HG03060 (cell line): ENCODE measurements at regions not wholly inside any gene's neighbourhood (a gene's known extent, or its start where the extent isn't known, plus 50 kb on each side); places are given as distances from the start of the nearest gene placed in this dataset.

Experiments used
- ATAC-seq: cut with Tn5 transposase; IDR thresholded peaks from one replicate; pipeline ENCODE4 v1.9.1; 2021; ENCODE audit warnings: low read depth, moderate number of reproducible peaks; ENCODE audit not compliant: unreplicated experiment

DNA sequence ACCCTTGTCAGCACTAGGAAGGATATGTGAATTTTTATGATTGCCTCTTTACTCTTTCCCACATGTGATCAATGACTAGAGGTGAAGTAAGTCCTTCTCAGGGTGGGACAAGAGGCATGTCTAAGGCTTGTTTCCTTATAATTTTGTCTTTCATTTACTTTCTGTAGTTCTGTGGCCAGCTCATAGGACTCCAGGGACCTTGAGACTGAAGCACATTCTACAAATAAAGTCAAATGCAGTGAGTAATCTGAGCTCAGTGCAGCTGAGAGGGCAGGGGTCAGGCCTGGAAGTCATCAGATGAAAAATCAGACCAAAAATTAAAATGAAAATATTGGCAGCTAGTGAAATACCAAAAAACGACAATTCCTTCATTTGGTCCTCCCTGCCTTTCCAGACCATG is 424.7 kb upstream of the THBS1 start:
- no peak for ATAC-seq

DNA sequence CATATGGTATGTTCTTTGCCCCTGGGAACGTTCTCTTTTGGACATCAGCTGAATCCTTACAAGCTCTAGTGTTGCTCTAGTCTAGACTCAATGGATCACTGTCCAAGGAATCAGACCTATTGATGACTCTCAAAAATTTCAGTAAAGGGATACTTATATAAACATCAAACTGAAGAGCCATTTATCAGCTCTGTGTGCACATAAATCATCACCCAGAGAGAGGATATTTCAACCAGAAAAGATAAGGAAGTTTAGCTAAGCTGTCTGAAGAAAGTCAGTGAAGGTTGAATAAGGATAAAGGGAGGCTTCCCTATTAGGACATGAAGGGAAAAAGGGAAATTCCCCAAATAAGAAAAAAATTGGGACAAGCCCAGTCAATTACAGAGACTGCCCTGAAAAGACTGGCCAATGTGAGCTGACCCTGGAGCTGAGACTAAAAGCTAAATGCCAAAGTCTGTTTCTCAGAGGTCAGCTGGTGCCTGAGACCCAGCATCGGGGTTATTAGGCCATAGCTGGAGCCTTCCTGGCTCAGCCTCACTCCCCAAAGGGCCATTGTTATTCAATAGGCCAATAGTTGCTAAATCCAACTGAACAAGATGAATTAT is 424.1 kb upstream of the THBS1 start:
- ATAC-seq: no peak

DNA sequence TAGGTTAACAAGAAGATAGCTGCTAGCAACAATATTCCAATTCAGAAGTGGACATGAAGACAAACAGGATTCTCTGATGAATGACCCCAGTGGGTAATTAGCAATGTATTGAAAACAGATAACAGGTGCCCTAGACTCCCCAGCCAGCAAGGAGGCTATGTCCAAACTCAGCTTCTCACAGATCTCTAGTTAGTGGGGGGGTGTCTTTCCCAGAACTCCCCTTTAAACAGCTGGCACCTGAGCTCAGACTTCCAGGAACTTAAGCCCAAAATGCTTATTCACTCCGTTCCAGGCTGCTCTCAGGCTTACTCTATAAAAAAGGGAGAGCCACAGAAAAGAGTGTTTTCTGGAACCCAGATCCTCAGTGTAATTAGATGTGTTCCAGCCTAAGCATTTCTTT is 423.0 kb upstream of the THBS1 start:
- ATAC-seq: no peak

DNA sequence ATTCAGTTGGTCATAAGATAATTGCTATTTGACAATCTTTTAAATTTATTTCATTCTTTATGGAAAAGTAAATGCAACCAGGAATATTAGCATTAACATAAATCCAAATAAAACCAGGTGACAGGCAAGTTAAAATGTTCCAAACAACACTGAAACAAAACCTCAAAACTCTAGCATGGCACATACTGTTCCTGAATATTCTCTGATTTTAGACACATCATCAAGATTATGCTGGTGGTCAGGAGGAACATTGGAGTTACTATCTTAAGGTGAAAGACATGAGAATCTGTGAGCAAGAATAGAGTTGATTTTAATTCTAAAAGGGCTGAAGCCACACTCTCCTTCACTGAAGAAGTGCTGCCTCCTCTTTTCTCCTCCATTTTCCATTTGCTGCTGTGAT is 421.0 kb upstream of the THBS1 start:
- no peak for ATAC-seq

DNA sequence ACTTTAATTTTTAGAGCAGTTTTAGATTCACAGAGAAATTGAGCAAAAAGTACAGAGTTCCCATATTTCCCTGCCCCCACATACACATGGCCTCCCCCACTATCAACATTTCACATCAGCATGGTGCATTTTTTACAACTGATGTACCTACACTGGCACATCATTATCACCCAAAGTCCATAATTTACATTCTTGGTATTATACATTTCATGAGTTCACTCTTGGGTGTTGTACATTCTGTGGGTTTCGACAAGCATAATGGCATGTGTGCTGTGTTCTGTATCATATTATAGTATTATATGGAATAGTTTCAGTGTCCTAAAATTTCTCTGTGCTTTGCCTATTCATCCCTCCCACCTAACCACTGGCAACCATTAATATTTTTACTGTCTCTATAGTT is 419.8 kb upstream of the THBS1 start:
- no peak for ATAC-seq

DNA sequence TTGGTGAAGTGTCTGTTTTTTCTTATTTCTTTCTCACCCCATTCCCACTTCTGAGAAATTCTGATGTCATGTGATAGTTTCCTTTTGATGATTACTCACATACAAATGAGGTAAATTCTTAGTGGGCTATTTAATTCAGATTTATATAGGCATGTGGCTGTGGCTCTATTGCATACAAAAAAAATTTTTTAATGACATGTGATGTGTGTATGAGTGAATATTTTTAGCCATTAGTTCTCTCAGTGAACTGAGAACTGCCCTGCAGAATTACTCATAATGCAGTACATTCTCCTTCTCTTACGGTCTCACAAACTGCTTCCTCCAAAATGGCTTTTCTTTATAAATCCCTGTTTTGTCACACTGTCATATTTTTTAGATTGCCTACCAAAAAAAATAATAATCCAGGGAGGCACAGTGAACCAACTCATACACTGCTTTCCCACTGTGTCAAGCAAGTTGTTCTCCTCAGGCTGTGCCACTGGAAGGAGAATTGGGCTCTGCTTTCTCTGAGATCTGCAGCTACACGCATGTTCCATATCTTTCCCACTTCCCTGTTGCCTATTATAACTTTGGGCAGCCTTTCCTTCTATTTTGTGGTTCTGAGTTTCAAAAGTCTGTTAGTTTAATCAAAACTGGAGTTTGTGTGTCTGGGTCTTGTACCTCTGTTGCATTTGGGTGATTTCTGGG is 415.7 kb upstream of the THBS1 start:
- ATAC-seq: no peak

DNA sequence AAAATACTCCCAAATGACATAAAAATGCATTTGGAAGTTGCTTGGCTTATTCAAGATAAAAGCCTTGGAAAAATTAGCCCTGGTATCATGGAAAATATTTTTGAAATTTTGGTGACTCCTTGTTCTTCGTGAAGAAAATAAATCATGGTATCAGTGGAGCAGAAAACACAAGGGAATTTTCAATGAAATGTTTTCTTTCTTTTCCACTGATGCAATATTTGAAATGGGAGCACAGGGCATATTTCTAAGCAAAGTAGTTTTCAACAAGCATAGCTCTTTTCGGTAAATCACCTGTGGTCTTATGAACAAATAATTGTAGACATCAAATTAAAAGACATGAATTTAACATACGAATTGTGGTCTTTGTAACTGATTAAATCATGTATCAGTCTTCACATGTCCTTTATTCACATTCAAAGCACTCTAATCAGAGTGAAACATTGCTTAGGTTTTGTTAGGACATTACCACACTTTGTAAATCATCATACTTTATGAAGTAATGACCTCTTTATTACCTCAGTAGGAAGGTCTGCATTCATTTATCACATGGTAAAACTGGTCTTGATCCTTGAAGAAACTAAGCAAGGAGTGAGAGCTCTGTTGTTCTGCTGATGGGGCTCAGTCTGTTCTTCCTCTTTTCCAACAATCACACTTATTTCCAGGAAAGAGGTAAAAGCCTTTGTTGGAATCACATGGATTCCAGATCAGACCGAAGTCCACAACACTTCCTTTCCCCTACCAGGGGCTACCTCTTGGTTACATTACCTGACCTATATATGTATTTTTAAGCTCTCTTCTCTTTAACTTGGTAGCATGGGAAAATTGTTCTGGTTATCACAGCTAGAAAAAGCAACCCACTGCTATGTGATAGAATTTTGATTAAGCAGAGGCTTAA is 413.5 kb upstream of the THBS1 start:
- ATAC-seq: no peak

DNA sequence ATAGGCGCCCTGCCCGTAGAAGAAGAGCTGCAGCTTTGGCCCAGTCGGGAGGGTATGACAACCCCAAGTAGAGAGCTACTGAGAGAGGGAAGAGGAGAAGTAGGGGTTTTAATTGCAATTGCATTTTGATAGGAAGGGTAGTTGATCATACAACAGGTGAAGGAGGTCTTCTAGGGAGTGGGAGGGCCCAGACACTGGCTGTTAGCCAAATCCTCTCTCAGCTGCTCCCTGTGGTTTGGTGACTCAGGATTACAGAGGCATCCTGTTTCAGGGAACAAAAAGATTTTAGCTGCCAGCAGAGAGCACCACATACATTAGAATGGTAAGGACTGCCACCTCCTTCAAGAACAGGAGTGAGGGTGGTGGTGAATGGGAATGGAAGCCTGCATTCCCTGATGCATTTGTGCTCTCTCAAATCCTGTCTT is 408.9 kb upstream of the THBS1 start:
- no peak for ATAC-seq

DNA sequence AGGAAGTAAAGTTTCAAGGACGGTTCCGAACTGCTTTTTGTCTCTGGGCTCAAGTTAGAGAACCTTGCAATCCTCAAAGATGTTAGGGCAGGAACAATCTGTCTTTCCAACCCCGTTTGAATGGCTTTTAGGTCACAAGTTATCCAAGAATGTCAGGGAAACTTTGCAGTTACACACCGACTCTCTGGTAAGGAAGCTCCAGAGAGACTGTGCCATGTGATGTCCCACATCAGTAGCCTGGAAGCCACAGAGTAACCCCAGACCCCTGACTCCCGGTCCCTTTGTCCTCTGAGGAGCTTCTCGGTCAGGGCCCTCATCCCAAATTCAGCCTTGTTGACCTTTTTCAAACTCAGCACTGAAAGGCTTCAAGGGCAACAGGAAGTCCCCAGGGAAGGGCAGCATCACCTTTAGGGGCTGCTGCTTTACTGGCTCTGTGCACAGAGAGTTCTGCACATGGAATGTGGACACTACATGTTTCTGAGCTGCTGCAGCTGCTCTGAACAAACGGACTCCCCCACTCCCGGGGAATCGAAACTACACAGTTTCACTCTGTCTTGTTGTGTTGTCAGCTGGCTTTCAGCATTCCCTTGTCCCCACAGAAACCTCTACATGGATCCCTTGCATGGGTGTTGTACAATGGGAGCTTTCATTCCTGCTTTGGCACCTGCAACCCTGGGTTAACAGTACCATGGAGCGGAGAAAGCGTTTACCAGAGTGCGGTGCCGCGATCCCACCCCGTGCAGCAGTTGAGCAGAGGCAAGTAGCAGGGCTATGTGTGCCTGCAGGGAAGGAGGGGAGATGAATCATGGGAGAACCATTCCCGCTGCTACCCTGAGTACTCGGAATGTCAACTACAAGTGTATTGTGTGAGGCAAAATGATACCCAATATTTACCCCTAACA is 408.2 kb upstream of the THBS1 start:
- ATAC-seq: no peak

DNA sequence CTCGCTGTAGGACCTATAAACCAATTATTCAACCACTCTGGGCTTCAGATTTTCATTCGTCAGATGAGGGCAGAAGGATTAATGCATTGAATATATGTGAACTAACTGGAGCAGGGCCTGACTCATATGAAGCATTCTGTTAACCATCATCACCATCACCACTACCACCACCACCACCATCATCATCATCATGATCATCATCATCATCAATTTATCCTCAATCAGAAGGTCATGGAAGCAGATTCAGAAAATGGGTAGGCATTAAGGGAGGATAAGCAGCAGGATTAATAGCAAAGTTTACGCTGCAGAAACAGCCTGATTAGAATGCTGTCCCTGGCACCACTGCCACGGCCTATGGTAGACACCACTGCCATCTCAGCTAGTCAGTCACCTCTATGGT is 407.5 kb upstream of the THBS1 start:
- ATAC-seq: no peak

DNA sequence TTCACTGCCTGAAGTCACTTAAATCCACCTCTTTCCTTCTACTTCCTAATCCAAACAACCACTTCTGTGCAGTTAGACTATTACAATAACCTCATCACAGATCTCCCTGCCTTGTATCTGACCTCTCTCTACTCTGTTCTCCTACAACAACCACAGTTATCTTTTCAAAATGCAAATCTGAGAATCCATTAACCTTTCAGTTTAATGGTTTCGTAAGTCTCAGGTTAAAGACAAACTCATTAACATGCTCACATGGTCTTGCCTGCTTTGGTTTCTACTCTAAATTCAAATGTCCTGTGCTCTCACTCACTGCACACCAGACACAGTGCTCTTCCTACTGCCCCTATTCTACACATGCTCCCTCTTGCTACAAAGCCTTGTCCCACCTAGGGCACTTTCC is 406.5 kb upstream of the THBS1 start:
- no peak for ATAC-seq

DNA sequence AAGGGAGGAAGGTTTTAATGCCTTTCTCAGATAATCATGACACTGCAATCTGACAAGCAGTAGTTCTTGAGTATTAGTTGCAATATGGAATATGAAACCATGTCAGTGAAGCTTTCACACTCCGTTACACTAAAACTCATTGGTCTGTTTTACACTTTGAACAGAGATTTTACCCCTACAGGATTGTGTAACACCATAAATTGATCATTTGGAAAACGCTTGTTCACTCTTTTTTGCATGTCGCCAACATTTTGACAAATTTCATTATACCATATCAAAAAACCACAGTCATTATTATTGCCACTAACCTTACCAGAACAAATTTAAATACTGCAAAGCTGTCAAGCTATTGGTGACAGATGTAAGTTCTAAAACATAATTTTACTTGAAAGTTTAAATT is 404.8 kb upstream of the THBS1 start:
- no peak for ATAC-seq

DNA sequence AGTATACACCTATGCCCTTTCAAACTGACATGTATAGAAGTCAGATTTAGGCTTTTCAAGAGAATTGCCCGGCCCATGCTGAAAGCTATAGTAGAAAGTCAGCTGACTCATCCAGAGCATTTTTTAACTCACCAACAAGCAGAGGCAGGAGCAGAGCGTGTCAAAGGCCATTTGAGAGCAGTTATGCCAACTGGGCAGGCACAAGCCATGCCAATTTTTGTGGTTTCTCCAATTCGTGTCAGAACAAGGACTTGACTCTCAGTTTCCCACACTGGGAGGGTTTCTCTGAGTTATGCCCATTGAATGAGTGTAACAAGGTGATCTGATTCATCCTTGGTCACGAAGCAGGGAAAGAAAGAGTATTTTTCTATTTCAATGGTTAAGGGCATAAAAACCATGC is 403.3 kb upstream of the THBS1 start:
- no peak for ATAC-seq

DNA sequence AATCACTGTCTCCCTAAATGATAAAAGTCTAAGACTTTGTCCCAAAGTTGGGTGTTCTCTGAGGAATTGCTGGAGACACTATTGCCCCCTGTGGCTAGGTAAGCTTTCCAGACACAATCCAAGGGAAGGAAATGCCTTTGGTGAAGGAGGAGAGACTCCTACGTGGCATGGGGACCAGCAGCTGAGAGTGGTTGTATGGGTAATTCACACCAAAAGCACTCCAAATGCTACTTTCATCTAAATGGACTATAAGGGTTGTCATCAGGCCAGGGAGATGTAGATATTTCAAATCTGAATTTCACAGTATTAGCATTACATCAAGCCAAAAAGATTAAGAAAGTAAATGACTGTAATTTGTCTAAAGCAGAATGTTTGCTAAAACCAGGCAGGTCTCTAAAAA is 400.8 kb upstream of the THBS1 start:
- ATAC-seq: no peak

DNA sequence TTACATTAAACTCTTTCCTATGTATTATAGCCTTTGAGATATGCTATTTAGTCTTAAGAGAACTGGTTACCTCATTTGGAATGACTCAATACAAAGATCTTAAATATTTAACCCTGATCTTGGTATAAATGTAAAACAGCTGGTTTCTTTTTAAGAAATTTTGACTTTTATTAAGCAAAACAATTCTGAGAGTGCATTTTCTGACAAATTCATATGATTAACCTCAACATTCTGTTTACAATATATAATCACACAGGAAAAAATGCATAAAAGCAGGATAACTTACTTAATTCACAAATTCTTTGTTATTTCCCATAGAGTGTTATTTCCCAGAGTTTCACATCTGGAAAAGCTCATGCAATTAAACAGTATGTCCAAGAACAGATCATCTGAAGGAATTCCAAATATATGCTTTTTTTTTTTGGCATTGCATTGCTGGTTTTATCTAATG is 400.4 kb upstream of the THBS1 start:
- no peak for ATAC-seq

DNA sequence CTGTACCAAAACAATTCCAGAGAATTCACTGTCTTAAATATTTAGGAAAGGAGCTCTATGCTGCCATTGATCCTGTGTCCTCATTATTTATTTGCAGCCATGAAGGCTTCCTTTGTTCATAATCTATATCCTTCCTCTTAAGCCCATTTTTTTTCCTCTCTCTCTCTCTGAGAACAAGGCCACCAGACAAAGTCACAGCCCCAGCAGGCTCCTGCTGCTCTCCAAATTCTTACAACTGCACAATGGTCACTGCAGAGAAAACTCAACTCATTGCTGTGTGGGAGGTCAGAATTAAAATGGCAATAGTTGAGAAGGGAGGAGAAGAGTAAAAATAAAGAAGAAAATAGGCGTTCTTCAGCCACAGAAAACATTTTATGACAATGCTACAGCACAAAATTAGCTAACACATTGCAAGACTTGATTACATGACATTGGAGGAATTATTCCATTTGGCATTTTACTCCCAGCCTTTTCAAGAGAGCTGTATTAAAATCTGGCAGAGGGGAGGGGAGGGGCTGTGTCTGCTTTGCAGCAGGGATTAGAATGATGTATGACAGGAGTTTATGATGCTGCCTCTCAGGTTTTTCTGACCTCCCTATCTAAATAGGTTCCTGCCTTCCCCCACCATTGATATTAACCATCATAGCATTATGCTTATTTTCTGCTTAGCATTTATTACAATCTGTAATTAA is 399.7 kb upstream of the THBS1 start:
- ATAC-seq: no peak

DNA sequence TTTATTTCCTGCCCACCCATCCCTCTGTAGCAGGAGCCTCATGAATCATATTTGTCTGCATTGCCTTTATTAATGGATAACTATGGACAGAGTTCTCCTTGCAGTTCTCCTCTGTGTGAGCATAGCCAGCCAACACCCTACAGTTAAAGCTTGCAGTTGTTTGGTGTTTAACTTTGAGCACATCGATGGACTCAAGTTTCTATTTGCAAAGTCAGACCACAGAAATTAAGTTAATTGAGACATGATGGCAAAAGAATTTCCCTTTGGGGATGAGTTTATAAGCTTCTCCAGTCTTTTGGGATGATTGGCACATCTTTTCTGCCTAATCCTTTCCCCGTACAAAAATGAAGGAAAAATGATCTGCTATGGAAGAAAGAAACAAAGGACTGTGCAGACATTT is 398.9 kb upstream of the THBS1 start:
- no peak for ATAC-seq

DNA sequence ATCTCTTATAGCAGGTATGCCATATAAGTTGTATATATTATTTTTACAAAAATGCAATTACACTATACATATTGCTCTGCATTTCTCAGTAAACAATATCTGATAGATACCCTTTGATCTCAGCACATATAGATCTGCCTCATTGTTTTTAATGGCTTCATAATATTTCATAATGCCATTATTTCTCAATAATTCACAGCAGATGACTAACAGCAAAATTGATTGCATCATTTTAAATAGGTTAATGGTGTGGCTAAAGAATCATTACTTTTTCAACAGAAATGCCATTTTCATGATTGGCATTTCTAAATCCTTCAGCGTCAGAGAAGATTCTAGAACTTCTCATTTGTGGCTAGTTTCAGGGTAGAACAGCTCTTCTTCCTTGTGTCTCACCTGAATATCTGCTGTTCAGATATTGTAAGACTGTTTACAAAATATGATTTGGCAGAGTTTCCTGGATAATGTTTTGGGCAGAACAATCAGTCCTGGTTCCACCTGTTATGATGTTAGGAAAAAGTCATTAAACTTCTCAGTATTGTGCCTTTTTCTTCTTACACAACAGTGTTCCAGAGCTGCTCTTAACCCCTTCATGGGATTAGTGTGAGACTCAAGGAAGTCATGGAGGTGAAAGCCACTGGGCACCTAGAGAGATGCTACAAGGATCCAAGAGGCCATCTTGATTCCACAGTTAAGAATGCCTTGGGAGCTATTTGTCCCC is 397.6 kb upstream of the THBS1 start:
- ATAC-seq: no peak

DNA sequence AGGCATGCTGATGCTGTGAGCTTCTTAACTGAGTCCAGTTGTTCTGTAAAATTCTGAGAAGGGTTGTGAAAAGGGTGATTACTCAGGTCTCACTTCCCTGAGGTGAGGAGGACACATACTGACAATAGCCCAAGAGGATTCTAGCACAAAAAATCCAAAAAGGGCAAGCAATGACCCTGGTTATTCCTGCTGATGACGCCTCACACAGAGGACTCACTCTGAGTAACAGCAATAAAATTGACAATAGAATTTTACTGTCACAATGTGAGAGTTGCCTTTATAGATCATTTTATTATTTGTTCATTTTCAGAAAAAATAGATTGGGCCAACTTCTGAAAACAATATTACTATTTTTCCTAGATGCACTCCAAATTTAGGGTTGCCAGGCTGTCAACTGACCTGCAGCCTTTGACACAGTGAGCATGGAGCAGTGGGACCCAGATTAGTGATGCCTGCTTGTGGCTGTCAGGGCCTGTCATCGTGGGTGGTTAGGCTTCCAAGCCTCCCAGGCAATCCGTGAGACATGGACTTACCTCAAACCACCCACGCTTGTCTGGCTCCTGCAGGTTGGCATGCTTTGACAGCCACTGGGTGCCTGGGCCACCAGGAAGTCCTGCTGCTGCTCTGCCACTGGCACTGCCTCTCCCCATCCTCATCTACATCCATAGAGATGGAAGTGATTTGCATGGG is 396.0 kb upstream of the THBS1 start:
- ATAC-seq: no peak
